Fibroblast of pulmonary artery (primary cell): ENCODE measurements at regions not wholly inside any gene's neighbourhood (a gene's known extent, or its start where the extent isn't known, plus 50 kb on each side); places are given as distances from the start of the nearest gene placed in this dataset.

Experiments
- DNase-seq: peaks from one replicate; pipeline ENCODE4 v3.0.0-alpha.2; 2010; ENCODE audit warnings: low read depth
- H3K4me3 ChIP-seq: replicated peaks from 2 replicates; pipeline ENCODE4 v1.5.1; 2011; ENCODE audit warnings: low read depth, mild to moderate bottlenecking, control low read depth, low read length, moderate library complexity
- TF ChIP-seq, protein P1 (sequence below): IDR thresholded peaks from 2 replicates; pipeline ENCODE4 v1.5.1; 2011; ENCODE audit warnings: mild to moderate bottlenecking, control low read depth, low read length, inconsistent platforms; ENCODE audit errors: missing control alignments

- TF ChIP-seq, protein P1, sequence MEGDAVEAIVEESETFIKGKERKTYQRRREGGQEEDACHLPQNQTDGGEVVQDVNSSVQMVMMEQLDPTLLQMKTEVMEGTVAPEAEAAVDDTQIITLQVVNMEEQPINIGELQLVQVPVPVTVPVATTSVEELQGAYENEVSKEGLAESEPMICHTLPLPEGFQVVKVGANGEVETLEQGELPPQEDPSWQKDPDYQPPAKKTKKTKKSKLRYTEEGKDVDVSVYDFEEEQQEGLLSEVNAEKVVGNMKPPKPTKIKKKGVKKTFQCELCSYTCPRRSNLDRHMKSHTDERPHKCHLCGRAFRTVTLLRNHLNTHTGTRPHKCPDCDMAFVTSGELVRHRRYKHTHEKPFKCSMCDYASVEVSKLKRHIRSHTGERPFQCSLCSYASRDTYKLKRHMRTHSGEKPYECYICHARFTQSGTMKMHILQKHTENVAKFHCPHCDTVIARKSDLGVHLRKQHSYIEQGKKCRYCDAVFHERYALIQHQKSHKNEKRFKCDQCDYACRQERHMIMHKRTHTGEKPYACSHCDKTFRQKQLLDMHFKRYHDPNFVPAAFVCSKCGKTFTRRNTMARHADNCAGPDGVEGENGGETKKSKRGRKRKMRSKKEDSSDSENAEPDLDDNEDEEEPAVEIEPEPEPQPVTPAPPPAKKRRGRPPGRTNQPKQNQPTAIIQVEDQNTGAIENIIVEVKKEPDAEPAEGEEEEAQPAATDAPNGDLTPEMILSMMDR, result peak; percentile 95
- H3K4me3 ChIP-seq, result peak overlapping the region; percentile 32
- DNase-seq, result peak; percentile 78
Observed at GRCh38 chr13:106619688-106620555, 52.0 kb upstream of the ARGLU1 start.
